HG03432 (cell line): ENCODE measurements at regions not wholly inside any gene's neighbourhood (a gene's known extent, or its start where the extent isn't known, plus 50 kb on each side); places are given as distances from the start of the nearest gene placed in this dataset.

ENCODE experiments used
- ATAC-seq: cut with Tn5 transposase; IDR thresholded peaks from one replicate; pipeline ENCODE4 v1.9.1; 2021; ENCODE audit warnings: mild to moderate bottlenecking, moderate library complexity; ENCODE audit not compliant: unreplicated experiment

DNA sequence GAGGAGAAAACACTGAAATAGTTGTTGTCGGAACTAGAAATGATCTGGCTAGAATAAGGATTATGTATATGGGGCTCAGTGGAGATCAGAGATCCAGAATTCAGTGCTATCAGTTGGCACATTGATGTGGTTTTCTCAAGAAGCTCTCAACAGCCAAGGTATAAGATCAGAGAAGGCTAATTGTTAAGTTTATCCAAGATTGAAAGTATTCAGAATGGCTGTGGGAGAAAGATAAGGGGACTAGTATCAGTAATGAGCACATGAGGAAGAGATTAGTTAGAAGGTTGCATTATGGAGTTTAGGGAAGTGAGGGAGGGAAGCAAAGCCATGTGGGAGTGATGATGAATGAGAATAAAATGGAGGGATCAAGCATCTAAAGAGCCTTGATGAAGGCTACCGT, 128.1 kb upstream of the MIS18BP1 start:
- no peak for ATAC-seq

DNA sequence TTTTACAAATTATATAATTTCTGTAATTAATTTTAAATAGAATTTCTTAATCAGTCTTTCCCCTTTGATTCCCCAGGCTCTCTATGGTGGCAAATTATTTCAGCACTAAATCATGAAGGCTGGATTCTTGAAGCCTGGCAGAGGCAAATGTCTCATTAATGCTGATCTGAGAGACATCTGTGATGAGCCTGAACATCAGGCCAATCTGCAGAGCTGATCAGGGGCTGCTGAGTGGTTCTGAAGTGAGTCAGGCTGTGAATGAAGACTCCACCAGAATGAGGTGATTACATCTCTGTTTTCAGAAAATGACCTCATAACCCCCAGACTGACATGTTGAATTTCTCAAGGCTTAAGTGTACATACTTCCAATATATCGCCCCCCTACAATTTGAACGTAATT, 124.2 kb upstream of the MIS18BP1 start:
- no peak for ATAC-seq

DNA sequence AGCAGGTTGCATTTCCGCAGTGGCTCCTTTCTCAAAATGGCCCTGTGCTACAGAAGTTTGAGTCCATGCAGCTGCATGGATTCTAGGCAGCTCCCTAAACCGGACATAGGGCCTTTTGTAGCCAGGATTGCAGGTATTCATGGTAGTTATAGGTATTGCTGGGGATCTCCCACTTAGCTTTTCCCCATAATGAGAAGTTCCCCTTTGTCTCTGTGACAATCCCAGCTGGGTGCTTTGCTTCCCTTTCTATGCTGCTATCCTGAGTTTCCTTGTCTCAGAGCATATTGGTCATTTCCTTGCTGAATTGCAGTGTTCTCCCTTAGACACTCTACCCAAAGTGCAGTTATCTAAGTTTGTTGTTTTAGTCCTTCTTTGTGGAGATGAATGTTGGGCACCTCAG, 120.9 kb upstream of the MIS18BP1 start:
- ATAC-seq, result no peak

DNA sequence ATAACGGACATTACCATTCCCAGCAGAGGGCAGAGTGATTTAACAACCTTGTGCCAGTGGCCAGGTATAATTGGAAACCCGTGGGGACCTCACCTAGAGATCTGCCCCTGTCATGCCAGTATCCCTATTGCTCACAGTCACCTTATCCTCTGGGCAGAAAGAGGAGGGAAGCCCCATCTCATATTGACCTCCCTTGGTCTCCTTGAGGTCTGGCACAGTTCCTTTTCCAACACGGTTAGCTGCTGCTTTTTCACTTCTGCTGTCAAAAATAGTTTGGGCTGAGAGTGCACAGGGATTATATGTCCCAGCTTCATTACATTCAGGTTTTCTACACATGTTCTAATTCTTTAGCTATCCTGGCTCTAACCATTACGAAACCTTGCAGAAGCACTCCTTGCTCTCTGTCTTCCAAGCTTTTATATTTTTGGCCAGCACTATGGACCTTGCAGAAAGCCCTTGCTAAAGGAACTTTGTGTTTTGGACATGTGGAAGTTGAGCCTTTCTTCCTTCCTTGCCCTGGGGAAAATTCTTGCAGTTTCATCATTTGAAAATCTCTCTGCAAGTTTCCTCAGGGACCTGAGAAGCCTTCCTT, 111.7 kb upstream of the MIS18BP1 start:
- ATAC-seq, result no peak

DNA sequence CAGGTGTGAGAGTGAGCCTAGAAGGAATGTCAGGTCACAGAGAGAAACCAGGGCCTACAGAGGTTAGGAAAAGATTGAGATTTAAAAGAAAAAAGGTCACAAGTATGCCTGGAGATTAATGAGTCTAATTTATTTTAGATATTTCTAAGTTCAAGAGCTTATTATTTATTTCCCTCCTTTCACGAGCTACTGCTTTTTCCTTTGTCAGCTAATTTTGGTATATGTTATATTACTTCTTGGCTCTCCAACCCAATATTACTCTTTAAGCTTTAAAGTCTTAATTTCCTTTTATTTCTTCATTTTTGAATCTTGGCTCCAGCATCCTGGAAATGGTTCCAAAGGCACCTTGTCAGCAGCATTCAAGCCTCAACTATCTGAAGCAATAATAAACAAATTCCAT, 109.5 kb upstream of the MIS18BP1 start:
- ATAC-seq, result no peak

DNA sequence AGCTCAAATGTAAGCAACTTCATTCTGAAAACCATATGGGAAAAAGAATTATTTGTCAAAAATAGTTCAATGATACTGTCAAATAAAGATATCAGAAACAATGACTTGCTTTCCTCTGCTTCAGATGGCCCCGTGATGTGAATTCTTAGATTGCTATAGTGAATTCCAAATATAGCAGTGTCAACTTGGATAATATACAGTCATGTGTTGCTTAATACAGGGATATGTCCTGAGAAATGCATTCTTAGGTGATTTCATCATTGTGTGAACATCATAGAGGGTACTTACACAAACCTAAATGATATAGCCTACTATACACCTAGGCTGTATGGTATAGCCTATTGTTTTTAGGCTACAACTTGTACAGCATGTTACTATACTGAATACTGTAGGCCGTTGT, 108.7 kb upstream of the MIS18BP1 start:
- no peak for ATAC-seq

DNA sequence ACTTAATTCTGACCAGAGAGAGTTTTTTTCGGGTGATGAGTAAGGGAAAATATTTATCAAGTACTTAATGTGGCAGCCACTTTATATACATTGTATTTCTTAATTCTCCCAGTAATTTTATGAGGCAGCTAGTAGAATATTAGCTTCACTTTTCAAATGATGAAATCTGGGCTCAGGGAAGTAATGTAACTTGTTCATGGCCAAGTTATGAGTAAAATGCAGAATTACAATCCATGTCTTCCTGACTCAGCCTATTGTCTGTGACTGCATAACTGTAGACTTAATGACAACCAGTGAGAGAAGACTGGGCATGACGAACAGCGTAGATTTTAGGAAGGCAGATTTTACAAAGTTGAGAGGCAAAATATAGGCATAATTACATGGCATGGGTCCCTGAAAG, 106.7 kb upstream of the MIS18BP1 start:
- no peak for ATAC-seq

DNA sequence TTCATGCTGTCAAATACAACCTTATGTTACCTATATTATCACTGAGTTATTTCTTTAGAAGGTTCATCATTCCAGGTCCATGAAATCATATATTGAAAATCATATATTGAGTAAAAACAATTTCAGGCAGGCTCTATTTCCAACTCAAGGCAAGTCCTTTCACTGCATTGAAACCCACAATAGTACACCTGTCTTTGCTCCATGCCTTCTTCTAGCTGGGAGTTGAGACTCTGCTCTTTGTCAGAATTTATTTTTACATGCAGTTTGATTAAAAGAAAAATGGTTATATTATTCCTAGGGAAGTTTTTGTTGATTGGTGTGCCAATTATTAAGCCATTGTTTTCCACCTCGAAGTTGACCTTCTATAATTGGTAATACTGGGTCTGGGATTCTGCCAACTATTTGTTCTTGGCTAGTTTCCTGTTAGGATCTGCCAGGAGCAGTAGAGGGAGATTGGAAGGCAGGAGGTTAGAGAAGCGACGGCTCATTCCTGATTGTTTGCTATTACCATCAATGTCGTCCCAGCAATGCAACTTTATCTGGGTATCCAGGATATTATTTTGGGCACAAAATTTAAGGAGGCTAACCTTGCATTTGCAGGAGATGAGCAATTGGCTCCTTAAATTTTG, 79.5 kb upstream of the MIS18BP1 start:
- ATAC-seq, result no peak

DNA sequence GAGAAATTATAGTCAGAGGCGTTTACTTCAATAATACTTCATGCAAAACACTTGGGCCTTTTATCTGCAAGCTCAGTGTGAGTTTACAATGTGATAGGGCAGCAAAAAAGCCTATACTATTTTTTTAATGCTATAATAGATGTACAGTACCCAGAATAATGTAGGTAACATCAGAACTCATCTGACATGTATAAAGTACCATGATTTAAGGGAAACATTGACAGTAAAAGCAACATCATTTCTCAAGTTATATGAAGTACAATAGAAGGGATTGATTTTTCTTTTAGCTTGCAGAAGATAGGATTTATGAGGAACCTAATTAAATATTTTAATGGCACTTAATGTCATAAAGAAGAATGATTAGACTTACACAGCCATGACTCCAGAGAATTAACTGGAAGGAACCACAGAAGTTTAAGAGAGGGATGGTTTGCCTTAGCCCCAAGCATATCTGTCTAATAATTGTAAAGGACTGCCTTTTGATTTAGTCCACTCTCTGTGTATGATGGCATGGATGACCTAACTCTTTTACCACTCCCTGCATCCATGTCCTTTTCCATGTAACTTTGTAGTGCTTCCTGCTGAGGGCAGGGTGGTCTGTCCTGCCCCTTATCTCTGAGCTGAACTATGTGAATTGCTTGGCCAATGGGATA, 55.9 kb upstream of the MIS18BP1 start:
- no peak for ATAC-seq
